Neural progenitor cell (in vitro differentiated cells): ENCODE measurements at regions not wholly inside any gene's neighbourhood (a gene's known extent, or its start where the extent isn't known, plus 50 kb on each side); places are given as distances from the start of the nearest gene placed in this dataset.

Experiments used
- DNase-seq: peaks from one replicate; pipeline ENCODE4 v3.0.0-alpha.2; 2016; ENCODE audit warnings: low spot score
- H2AFZ ChIP-seq: fragments of 200-600 bp; sonication (generic); replicated peaks from 2 replicates; pipeline ENCODE4 v1.6.1; 2016; ENCODE audit warnings: antibody characterized with exemption
- H3F3A ChIP-seq: fragments of 200-600 bp; sonication (generic); 2 replicates; pipeline ENCODE4 v1.6.1; 2016; ENCODE audit warnings: antibody characterized with exemption, low read depth
- H3K27ac ChIP-seq: fragments of 200-600 bp; sonication (generic); 2 replicates; pipeline ENCODE4 v1.5.1; 2016; ENCODE audit warnings: mild to moderate bottlenecking
- H3K27me3 ChIP-seq: fragments of 200-600 bp; sonication (generic); 2 replicates; pipeline ENCODE4 v1.6.1; 2016; ENCODE audit warnings: mild to moderate bottlenecking, moderate library complexity
- H3K36me3 ChIP-seq: fragments of 200-600 bp; sonication (generic); 2 replicates; pipeline ENCODE4 v1.5.1; 2016
- H3K4me1 ChIP-seq: fragments of 200-600 bp; sonication (generic); 2 replicates; pipeline ENCODE4 v1.6.1; 2016; ENCODE audit warnings: mixed run types
- H3K4me2 ChIP-seq: fragments of 200-600 bp; sonication (generic); 2 replicates; pipeline ENCODE4 v1.6.1; 2016
- H3K4me3 ChIP-seq: fragments of 200-600 bp; sonication (generic); 2 replicates; pipeline ENCODE4 v1.5.1; 2016
- H3K79me2 ChIP-seq: fragments of 200-600 bp; sonication (generic); 2 replicates; pipeline ENCODE4 v1.6.1; 2016; ENCODE audit warnings: low read depth
- H3K9ac ChIP-seq: fragments of 200-600 bp; sonication (generic); 2 replicates; pipeline ENCODE4 v1.6.1; 2016
- H3K9me3 ChIP-seq: fragments of 200-600 bp; sonication (generic); 2 replicates; pipeline ENCODE4 v1.5.1; 2016; ENCODE audit warnings: low read depth
- H4K20me1 ChIP-seq: fragments of 200-600 bp; sonication (generic); 2 replicates; pipeline ENCODE4 v1.6.1; 2016; ENCODE audit warnings: low read depth
- H3K27ac Mint-ChIP-seq: 3 replicates; pipeline ENCODE4 v1.8.0; 2021; ENCODE audit warnings: mixed read lengths
- H3K27me3 Mint-ChIP-seq: 2 replicates; pipeline ENCODE4 v1.8.0; 2022; ENCODE audit warnings: low read depth, mild to moderate bottlenecking, inconsistent platforms, moderate library complexity, mixed read lengths; ENCODE audit not compliant: insufficient read depth
- H3K36me3 Mint-ChIP-seq: 3 replicates; pipeline ENCODE4 v1.8.0; 2021; ENCODE audit warnings: mixed read lengths
- H3K4me1 Mint-ChIP-seq: 3 replicates; pipeline ENCODE4 v1.8.0; 2021; ENCODE audit warnings: mixed read lengths
- H3K4me3 Mint-ChIP-seq: 3 replicates; pipeline ENCODE4 v1.8.0; 2021; ENCODE audit warnings: mild to moderate bottlenecking, moderate library complexity, mixed read lengths
- H3K9me3 Mint-ChIP-seq: 3 replicates; pipeline ENCODE4 v1.8.0; 2020; ENCODE audit warnings: mixed read lengths
- EZH2 ChIP-seq: fragments of 200-600 bp; sonication (generic); IDR thresholded peaks from 2 replicates; pipeline ENCODE4 v1.6.1; 2017; ENCODE audit warnings: antibody characterized with exemption, mild to moderate bottlenecking, moderate library complexity
- EZH2phosphoT487 ChIP-seq: fragments of 200-600 bp; sonication (generic); IDR thresholded peaks from 2 replicates; pipeline ENCODE4 v1.6.1; 2017; ENCODE audit warnings: antibody characterized with exemption
- TF ChIP-seq, protein P1 (sequence below): fragments of 200-600 bp; sonication (generic); IDR thresholded peaks from 2 replicates; pipeline ENCODE4 v1.5.1; 2017; ENCODE audit warnings: antibody characterized with exemption, mild to moderate bottlenecking

DNA sequence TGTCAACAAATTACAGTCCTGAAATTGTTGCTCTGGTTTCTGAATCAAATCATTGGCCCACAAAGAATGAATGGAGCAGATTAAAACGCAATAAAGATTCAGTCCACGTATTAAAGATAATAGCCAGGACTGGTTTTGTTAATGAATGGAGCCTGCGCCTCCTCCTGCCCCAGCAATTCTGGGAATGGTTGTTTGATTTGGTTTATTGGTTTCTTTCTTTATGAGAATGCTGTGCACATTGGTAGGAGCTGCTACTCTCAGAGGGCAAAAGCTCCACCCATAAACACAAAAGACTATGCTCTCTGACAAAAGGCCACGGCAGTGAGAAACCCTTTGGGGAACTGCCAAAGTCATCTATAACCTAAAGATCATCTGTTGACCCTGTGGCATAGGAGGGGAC is 261.1 kb downstream of the ABHD5 start:
- Histone ChIP-seq H2AFZ (no peak overlapping the region), H3K4me2 (no peak overlapping the region), H3K27ac (no peak overlapping the region), H3K9me3 (no peaks in the 10 kb centered on the region), H3K36me3 (no peaks in the 10 kb centered on the region), H3K4me3 (no peak overlapping the region), H3K9ac (no peak overlapping the region), H3K27me3 (no peaks in the 10 kb centered on the region), H3F3A (no peaks in the 10 kb centered on the region), H3K4me1 (peaks cover 8% of the 10 kb centered on the region), H3K79me2 (no peaks in the 10 kb centered on the region), H4K20me1 (no peaks in the 10 kb centered on the region)
- Mint-ChIP-seq H3K27ac (no peak overlapping the region), H3K4me3 (no peak overlapping the region), H3K4me1 (peaks cover 9% of the 10 kb centered on the region), H3K27me3 (peaks cover 6% of the 10 kb centered on the region), H3K36me3 (no peaks in the 10 kb centered on the region), H3K9me3 (no peaks in the 10 kb centered on the region)
- TF ChIP-seq EZH2: no peak
- TF ChIP-seq, protein P1, sequence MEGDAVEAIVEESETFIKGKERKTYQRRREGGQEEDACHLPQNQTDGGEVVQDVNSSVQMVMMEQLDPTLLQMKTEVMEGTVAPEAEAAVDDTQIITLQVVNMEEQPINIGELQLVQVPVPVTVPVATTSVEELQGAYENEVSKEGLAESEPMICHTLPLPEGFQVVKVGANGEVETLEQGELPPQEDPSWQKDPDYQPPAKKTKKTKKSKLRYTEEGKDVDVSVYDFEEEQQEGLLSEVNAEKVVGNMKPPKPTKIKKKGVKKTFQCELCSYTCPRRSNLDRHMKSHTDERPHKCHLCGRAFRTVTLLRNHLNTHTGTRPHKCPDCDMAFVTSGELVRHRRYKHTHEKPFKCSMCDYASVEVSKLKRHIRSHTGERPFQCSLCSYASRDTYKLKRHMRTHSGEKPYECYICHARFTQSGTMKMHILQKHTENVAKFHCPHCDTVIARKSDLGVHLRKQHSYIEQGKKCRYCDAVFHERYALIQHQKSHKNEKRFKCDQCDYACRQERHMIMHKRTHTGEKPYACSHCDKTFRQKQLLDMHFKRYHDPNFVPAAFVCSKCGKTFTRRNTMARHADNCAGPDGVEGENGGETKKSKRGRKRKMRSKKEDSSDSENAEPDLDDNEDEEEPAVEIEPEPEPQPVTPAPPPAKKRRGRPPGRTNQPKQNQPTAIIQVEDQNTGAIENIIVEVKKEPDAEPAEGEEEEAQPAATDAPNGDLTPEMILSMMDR: no peak
- DNase-seq: no peak

DNA sequence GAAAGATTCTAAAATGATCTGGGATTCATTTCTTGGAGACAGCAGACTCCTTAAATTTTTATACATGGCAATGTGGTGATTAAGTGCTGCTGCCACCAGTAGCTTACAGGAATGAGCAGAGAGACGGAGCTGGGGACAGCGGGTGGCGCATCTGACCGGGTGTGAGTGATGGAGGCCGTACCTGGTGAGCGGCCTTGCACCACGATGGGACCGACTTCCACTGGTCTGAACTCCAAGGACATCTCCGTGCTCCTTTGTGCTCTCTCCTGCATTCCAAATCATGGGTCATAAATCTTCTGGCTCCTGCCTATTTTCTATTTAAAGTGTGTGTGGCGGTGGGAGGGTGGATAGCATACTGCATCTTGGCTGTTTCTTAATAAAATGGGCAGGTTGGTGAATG is 262.6 kb downstream of the ABHD5 start:
- Histone ChIP-seq H3K4me1 (peaks cover 12% of the 10 kb centered on the region), H2AFZ (no peak overlapping the region), H3K4me2 (no peak overlapping the region), H3K79me2 (no peaks in the 10 kb centered on the region), H3F3A (no peaks in the 10 kb centered on the region), H3K27me3 (no peaks in the 10 kb centered on the region), H3K9ac (no peak overlapping the region), H3K9me3 (no peaks in the 10 kb centered on the region), H3K36me3 (no peaks in the 10 kb centered on the region), H4K20me1 (no peaks in the 10 kb centered on the region), H3K4me3 (no peak overlapping the region), H3K27ac (no peak overlapping the region)
- TF ChIP-seq EZH2 (no peak), EZH2phosphoT487 (no peak)
- TF ChIP-seq, protein P1: no peak
- Mint-ChIP-seq H3K27me3 (peaks cover 6% of the 10 kb centered on the region), H3K9me3 (no peaks in the 10 kb centered on the region), H3K27ac (no peak overlapping the region), H3K4me3 (no peak overlapping the region), H3K36me3 (no peaks in the 10 kb centered on the region), H3K4me1 (peaks cover 10% of the 10 kb centered on the region)
- no peak for DNase-seq

DNA sequence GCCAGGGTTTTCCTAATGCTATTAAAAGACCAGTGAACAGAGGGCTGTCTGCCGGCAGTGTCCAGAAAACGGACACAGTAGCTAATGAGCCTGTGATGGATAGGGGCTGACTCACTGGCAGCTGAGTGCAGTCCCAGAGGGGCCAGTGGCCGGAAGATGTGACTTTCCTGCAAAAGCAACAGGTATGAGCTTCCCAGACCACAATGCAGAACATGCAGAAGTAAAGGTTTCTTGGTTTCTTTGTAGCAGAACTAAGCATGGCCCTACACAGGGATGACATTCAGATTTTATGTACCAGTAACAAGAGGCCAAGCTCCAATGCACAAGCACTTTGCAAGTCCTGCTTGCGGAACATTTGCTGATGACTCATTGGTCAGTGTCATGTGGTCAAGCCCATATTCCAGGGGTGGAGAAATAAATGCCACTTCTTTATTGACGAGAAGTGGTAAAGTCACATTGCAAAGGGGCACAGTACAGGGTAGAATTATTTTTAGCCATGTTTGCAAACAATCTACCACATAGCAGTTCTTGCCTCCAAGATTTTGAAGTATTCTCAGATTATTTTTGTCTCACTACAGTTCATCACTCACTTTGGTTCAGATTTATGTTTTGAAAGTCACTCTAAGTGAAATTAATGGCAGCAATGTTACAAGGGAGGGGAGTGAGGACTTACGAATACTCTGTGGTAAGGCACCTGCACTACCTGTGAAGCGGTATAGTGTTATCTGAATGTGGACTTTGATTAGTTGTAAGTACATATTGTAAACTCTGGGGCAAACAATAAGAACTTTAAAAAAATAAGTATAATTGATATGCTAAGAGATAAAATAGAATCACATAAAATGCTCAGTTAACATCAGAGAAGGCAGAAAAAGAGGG is 263.3 kb downstream of the ABHD5 start:
- no peak overlapping the region for H3K4me2 ChIP-seq
- H3F3A ChIP-seq: no peaks in the 10 kb centered on the region
- TF ChIP-seq EZH2phosphoT487 (no peak), EZH2 (no peak)
- TF ChIP-seq, protein P1: no peak
- H3K9me3 Mint-ChIP-seq: no peaks in the 10 kb centered on the region
- H3K27me3 Mint-ChIP-seq: peaks cover 6% of the 10 kb centered on the region
- peaks cover 17% of the 10 kb centered on the region for H3K4me1 ChIP-seq
- peaks cover 12% of the 10 kb centered on the region for H3K4me1 Mint-ChIP-seq
- no peaks in the 10 kb centered on the region for H3K79me2 ChIP-seq
- H2AFZ ChIP-seq: no peak overlapping the region
- no peaks in the 10 kb centered on the region for H3K27me3 ChIP-seq
- no peak overlapping the region for H3K27ac Mint-ChIP-seq
- H3K9me3 ChIP-seq: no peaks in the 10 kb centered on the region
- no peaks in the 10 kb centered on the region for H3K36me3 ChIP-seq
- no peak overlapping the region for H3K27ac ChIP-seq
- H4K20me1 ChIP-seq: no peaks in the 10 kb centered on the region
- H3K4me3 Mint-ChIP-seq: no peak overlapping the region
- no peak for DNase-seq
- no peaks in the 10 kb centered on the region for H3K36me3 Mint-ChIP-seq
- H3K4me3 ChIP-seq: no peak overlapping the region
- no peak overlapping the region for H3K9ac ChIP-seq
